HL-60 (cell line): ENCODE measurements at regions not wholly inside any gene's neighbourhood (a gene's known extent, or its start where the extent isn't known, plus 50 kb on each side); places are given as distances from the start of the nearest gene placed in this dataset.

Source experiments
- DNase-seq, 2 experiments: peaks; one replicate each; pipeline ENCODE4 v3.0.0-alpha.2; 2010 to 2020; ENCODE audit warnings: low read depth in 1 of 2, low spot score in 1 of 2
- H3K27ac ChIP-seq: fragments of 250-450 bp; sonication (Bioruptor Pico); replicated peaks from 2 replicates; pipeline ENCODE4 v1.5.1; 2020; ENCODE audit warnings: mild to moderate bottlenecking, moderate library complexity
- H3K27me3 ChIP-seq: fragments of 250-450 bp; sonication (Bioruptor Pico); 2 replicates; pipeline ENCODE4 v1.5.1; 2021; ENCODE audit warnings: mild to moderate bottlenecking, moderate library complexity; ENCODE audit not compliant: insufficient read depth, poor library complexity, severe bottlenecking
- H3K4me3 ChIP-seq: replicated peaks from 2 replicates; pipeline ENCODE4 v1.5.1; 2011; ENCODE audit warnings: mild to moderate bottlenecking, control low read depth, low read length; ENCODE audit not compliant: insufficient read depth
- GABPA ChIP-seq: IDR thresholded peaks from 2 replicates; pipeline ENCODE4 v1.6.1; 2012; ENCODE audit warnings: low read depth
- POLR2AphosphoS5 ChIP-seq: IDR thresholded peaks from 2 replicates; pipeline ENCODE4 v1.6.1; 2012; ENCODE audit warnings: low read depth
- SPI1 ChIP-seq: IDR thresholded peaks from 2 replicates; pipeline ENCODE4 v1.6.1; 2012; ENCODE audit warnings: low read depth, mild to moderate bottlenecking, borderline replicate concordance
- TF ChIP-seq, protein P1 (sequence below): IDR thresholded peaks from one replicate; pipeline ENCODE4 v1.5.1; 2011; ENCODE audit warnings: low read length, control low read depth, inconsistent platforms; ENCODE audit not compliant: insufficient read depth
- TF ChIP-seq, protein P2 (sequence below): IDR thresholded peaks from 2 replicates; pipeline ENCODE4 v1.6.1; 2012; ENCODE audit warnings: low read depth; ENCODE audit not compliant: insufficient replicate concordance

DNA sequence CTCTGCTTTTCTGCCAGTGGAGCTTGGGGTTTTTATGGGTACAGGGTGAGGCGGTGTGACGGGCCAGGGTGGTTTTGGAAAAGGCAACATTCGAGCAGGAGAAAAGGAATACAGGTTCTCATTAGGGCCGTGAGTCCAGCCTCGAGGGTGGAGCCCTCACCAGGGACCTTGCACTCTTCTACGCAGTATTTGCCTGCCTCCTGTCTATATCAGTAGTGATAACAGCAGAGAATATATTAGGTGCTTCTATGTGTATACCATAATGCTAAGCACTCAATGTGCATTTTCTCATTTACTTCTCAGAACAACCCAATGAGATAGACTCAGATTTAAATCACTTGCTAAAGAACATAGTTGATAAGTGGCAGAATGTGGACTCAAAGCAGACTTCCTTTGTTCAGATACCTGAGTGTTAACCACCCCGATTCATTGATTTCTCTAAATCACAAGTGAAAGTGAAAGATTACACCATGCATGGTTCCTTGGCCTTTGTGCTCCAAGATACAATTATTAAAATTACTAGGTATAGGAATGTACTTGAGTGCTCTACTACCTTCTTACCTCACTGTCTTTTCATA, 403.9 kb downstream of the PCDH7 start:
- no peaks in the 10 kb centered on the region for H3K27me3 ChIP-seq
- no peak overlapping the region for H3K4me3 ChIP-seq
- H3K27ac ChIP-seq: no peak overlapping the region
- TF ChIP-seq POLR2AphosphoS5: no peak
- TF ChIP-seq GABPA: no peak
- TF ChIP-seq SPI1: no peak
- TF ChIP-seq, protein P1, sequence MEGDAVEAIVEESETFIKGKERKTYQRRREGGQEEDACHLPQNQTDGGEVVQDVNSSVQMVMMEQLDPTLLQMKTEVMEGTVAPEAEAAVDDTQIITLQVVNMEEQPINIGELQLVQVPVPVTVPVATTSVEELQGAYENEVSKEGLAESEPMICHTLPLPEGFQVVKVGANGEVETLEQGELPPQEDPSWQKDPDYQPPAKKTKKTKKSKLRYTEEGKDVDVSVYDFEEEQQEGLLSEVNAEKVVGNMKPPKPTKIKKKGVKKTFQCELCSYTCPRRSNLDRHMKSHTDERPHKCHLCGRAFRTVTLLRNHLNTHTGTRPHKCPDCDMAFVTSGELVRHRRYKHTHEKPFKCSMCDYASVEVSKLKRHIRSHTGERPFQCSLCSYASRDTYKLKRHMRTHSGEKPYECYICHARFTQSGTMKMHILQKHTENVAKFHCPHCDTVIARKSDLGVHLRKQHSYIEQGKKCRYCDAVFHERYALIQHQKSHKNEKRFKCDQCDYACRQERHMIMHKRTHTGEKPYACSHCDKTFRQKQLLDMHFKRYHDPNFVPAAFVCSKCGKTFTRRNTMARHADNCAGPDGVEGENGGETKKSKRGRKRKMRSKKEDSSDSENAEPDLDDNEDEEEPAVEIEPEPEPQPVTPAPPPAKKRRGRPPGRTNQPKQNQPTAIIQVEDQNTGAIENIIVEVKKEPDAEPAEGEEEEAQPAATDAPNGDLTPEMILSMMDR: no peak
- TF ChIP-seq, protein P2, sequence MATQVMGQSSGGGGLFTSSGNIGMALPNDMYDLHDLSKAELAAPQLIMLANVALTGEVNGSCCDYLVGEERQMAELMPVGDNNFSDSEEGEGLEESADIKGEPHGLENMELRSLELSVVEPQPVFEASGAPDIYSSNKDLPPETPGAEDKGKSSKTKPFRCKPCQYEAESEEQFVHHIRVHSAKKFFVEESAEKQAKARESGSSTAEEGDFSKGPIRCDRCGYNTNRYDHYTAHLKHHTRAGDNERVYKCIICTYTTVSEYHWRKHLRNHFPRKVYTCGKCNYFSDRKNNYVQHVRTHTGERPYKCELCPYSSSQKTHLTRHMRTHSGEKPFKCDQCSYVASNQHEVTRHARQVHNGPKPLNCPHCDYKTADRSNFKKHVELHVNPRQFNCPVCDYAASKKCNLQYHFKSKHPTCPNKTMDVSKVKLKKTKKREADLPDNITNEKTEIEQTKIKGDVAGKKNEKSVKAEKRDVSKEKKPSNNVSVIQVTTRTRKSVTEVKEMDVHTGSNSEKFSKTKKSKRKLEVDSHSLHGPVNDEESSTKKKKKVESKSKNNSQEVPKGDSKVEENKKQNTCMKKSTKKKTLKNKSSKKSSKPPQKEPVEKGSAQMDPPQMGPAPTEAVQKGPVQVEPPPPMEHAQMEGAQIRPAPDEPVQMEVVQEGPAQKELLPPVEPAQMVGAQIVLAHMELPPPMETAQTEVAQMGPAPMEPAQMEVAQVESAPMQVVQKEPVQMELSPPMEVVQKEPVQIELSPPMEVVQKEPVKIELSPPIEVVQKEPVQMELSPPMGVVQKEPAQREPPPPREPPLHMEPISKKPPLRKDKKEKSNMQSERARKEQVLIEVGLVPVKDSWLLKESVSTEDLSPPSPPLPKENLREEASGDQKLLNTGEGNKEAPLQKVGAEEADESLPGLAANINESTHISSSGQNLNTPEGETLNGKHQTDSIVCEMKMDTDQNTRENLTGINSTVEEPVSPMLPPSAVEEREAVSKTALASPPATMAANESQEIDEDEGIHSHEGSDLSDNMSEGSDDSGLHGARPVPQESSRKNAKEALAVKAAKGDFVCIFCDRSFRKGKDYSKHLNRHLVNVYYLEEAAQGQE: no peak
- DNase-seq: no peak

DNA sequence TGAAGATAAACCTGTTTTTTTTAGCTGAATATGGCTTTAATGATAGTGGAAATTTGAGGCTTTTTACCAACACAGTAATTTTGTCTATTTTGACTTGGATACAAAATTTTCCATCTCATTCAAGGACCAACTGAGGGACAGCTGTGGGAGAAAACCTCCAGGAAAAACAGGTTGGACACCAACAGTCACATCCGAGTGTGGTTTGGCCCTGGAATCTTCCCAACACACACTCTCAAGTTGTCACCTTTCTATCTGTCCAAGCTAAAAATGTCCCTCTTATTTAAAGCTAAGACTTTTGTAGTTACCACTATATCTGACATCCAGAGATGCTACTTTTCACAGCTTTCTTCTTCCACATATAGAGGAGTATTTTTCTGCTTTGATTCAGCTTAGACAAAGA, 404.9 kb downstream of the PCDH7 start:
- TF ChIP-seq, protein P2: no peak
- TF ChIP-seq, protein P1: no peak
- TF ChIP-seq GABPA: no peak
- no peak for TF ChIP-seq POLR2AphosphoS5
- TF ChIP-seq SPI1: no peak
- H3K27me3 ChIP-seq: no peaks in the 10 kb centered on the region

DNA sequence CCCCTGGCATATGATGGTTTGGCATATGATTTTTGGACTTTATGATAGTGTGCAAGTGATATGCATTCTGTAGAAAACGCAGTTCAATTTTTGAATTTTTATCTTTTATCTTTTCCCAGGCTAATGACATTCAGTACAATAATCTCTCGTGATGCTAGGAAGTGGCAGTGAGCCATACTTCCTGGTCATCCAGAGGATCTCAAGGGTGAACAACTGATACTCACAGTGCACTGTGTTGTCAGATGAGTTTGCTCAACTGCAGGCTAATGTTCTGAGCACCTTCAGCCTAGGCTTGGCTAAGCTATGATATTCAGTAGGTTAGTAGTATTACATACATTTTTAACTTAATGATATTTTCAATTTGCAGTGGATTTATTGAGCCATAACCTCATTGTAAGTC, 405.3 kb downstream of the PCDH7 start:
- DNase-seq: no peak
- no peaks in the 10 kb centered on the region for H3K27me3 ChIP-seq
- H3K4me3 ChIP-seq: no peak overlapping the region
- H3K27ac ChIP-seq: no peak overlapping the region
- TF ChIP-seq, protein P1: no peak
- no peak for TF ChIP-seq POLR2AphosphoS5
- TF ChIP-seq, protein P2: no peak
- no peak for TF ChIP-seq SPI1
- no peak for TF ChIP-seq GABPA

More for the DNA sequence above, 404.9 kb downstream of the PCDH7 start:
- Histone ChIP-seq H3K27ac (no peak overlapping the region), H3K4me3 (no peak overlapping the region)
- no peak for DNase-seq
